PC-3 (cell line): ENCODE measurements at regions not wholly inside any gene's neighbourhood (a gene's known extent, or its start where the extent isn't known, plus 50 kb on each side); places are given as distances from the start of the nearest gene placed in this dataset.

Experiments
- ATAC-seq: fragments of 200-7000 bp; cut with Tn5 transposase; 2 replicates; pipeline ENCODE4 v1.9.1; 2020; ENCODE audit warnings: mild to moderate bottlenecking, moderate library complexity
- BruUV-seq: library from RNA; stranded (reverse); fragments of 400-500 nt; replicated peaks from 2 replicates; lab custom pipeline; 2021; lab: Mats Ljungman, UMichigan
- CTCF ChIA-PET: fragments of 300-600 bp; sonication (Branson Sonifier 250); formaldehyde crosslinking; loops from one replicate; lab custom pipeline; 2022; ENCODE audit warnings: antibody characterized with exemption; lab: Charles Lee
- POLR2A ChIA-PET: fragments of 300-600 bp; sonication (Branson Sonifier 250); formaldehyde crosslinking; loops from one replicate; lab custom pipeline; 2022; ENCODE audit warnings: antibody characterized with exemption; ENCODE audit not compliant: unreplicated experiment; lab: Charles Lee
- DNase-seq: peaks from one replicate; pipeline ENCODE4 v3.0.0-alpha.2; 2015
- H2AFZ ChIP-seq: fragments of 300-600 bp; sonication (generic); 2 replicates; pipeline ENCODE4 v1.6.0; 2016; ENCODE audit warnings: antibody characterized with exemption, low read length
- H3F3A ChIP-seq: fragments of 300-600 bp; sonication (generic); one replicate; pipeline ENCODE4 v1.6.0; 2017; ENCODE audit warnings: antibody characterized with exemption, low read length, control low read depth, mild to moderate bottlenecking; ENCODE audit not compliant: unreplicated experiment
- H3K27ac ChIP-seq: fragments of 300-600 bp; sonication (generic); 2 replicates; pipeline ENCODE4 v1.5.1; 2016; ENCODE audit warnings: mild to moderate bottlenecking, low read length
- H3K27me3 ChIP-seq: fragments of 300-600 bp; sonication (generic); 2 replicates; pipeline ENCODE4 v1.6.1; 2016; ENCODE audit warnings: low read length, mixed read lengths
- H3K36me3 ChIP-seq: fragments of 300-600 bp; sonication (generic); 2 replicates; pipeline ENCODE4 v1.6.1; 2016; ENCODE audit warnings: low read depth, mixed run types, low read length, mixed read lengths
- H3K4me1 ChIP-seq: fragments of 300-600 bp; sonication (generic); 2 replicates; pipeline ENCODE4 v1.5.1; 2016; ENCODE audit warnings: low read length; ENCODE audit not compliant: insufficient read depth
- H3K4me2 ChIP-seq: fragments of 300-600 bp; sonication (generic); 2 replicates; pipeline ENCODE4 v1.6.0; 2016; ENCODE audit warnings: low read length
- H3K4me3 ChIP-seq: fragments of 300-600 bp; sonication (generic); 2 replicates; pipeline ENCODE4 v1.5.1; 2016; ENCODE audit warnings: mild to moderate bottlenecking, low read length, mixed read lengths
- H3K79me2 ChIP-seq: fragments of 300-600 bp; sonication (generic); 2 replicates; pipeline ENCODE4 v1.6.1; 2017; ENCODE audit warnings: low read length, mixed read lengths
- H3K9ac ChIP-seq: fragments of 300-600 bp; sonication (generic); 2 replicates; pipeline ENCODE4 v1.6.0; 2016; ENCODE audit warnings: mild to moderate bottlenecking, low read length
- H3K9me2 ChIP-seq: fragments of 300-600 bp; sonication (generic); replicated peaks from 2 replicates; pipeline ENCODE4 v1.6.1; 2016; ENCODE audit warnings: mixed run types, low read length, mixed read lengths
- H3K9me3 ChIP-seq: fragments of 300-600 bp; sonication (generic); 2 replicates; pipeline ENCODE4 v1.6.1; 2016; ENCODE audit warnings: low read length, mixed read lengths
- H4K20me1 ChIP-seq: fragments of 300-600 bp; sonication (generic); 2 replicates; pipeline ENCODE4 v1.6.1; 2016; ENCODE audit warnings: low read length, mixed read lengths
- CTCF ChIP-seq: fragments of 300-600 bp; sonication (generic); conservative IDR thresholded peaks from 2 replicates; pipeline ENCODE4 v1.5.1; 2017; ENCODE audit warnings: antibody characterized with exemption, low read depth, mild to moderate bottlenecking, low read length
- EZH2 ChIP-seq: fragments of 300-600 bp; sonication (generic); IDR thresholded peaks from one replicate; pipeline ENCODE4 v1.6.1; 2017; ENCODE audit warnings: antibody characterized with exemption, mild to moderate bottlenecking, low read length; ENCODE audit not compliant: unreplicated experiment
- EZH2phosphoT487 ChIP-seq: fragments of 300-600 bp; sonication (generic); IDR thresholded peaks from 2 replicates; pipeline ENCODE4 v1.6.1; 2018; ENCODE audit warnings: mild to moderate bottlenecking, antibody characterized with exemption, low read length, borderline replicate concordance
- intact Hi-C: fragments of 100-400 bp; cut with micrococcal nuclease; formaldehyde crosslinking; loops from 2 replicates; pipeline ENCODE4 v1.9.0; 2023

DNA sequence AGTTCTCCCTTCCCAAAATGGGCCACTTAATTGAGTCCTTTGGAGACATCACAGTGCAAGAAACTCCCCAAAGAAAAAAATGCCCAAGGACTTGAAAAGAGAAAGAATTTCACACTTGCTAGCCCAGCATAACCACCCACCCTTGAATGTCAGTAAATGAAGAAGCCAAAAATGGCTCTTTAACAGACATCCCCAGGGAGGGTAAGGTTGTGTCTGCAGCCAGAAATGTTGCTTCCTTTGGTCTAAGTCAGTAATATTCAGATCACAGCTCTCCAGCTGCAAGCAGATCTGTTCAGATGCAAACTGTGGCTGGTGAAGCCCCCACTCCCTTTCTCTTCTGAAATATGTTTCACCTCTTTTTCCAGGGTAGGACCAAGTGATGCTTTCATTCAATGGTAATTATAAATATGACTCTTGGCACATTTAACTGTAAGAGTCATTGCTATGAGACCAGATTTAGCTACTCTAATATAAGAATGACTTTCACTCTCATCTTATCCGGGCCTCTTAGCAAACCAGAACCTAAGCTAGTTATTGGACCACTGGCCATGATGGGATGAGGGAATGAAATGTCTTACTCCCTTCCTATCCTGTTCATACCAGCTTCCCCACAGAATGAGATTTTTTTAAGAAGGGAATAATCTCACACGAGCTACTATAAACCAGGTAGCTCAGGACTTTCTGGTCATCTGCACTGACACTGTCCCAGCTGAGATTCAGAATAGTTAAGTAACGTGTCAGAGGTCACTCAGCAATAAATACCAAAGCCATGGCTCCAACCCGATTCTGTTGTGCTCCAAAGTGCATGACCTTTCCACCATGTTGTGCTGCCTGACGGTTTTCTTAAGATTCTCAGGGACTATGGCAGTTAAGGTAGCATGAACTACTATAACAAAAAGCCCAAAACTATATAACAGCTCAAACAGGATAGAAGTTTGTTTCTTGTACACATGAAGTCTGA, 234.1 kb downstream of the FOXO1 start:
- BruUV-seq = no TSS peak
- no peak overlapping the region for H3K4me3 ChIP-seq
- ATAC-seq (no peak), DNase-seq (no peak)
- H3F3A ChIP-seq = no peaks in the 10 kb centered on the region
- no peak for TF ChIP-seq CTCF
- TF ChIP-seq EZH2 = no peak
- TF ChIP-seq EZH2phosphoT487 = no peak
- H3K27ac ChIP-seq = no peak overlapping the region
- ChIA-PET POLR2A (no interaction called here), CTCF (no interaction called here)
- no peaks in the 10 kb centered on the region for H3K4me1 ChIP-seq
- no peak overlapping the region for H2AFZ ChIP-seq
- H4K20me1 ChIP-seq = no peaks in the 10 kb centered on the region
- H3K9ac ChIP-seq = no peak overlapping the region
- no peaks in the 10 kb centered on the region for H3K9me3 ChIP-seq
- H3K4me2 ChIP-seq = no peak overlapping the region
- H3K79me2 ChIP-seq = no peaks in the 10 kb centered on the region
- no peaks in the 10 kb centered on the region for H3K27me3 ChIP-seq
- H3K36me3 ChIP-seq = no peaks in the 10 kb centered on the region
- intact Hi-C loops = no loop called here
- H3K9me2 ChIP-seq = no peaks in the 10 kb centered on the region

DNA sequence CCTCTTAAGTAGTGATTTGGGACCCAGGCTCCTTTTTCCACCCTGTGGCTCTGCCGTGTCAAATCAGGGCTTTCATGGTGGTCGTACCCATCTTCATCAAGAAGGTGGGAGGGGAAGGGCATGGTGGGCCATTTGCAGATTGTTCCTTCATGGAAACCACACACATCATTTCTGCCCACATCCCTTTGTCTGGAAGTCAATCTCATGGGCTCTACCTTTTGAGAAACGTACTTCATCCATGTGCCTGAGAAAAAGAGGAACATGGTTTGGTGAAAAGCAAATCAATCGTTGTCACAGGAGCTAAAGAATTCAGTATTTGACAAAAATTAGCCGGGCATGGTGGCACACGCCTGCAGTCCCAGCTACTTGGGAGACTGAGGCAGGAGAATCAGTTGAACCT, 233.4 kb downstream of the FOXO1 start:
- Histone ChIP-seq H3F3A (no peaks in the 10 kb centered on the region), H3K27ac (no peak overlapping the region), H4K20me1 (no peaks in the 10 kb centered on the region), H3K4me3 (no peak overlapping the region), H3K4me1 (no peaks in the 10 kb centered on the region), H3K79me2 (no peaks in the 10 kb centered on the region), H3K27me3 (no peaks in the 10 kb centered on the region), H3K4me2 (no peak overlapping the region), H2AFZ (no peak overlapping the region), H3K9me2 (no peaks in the 10 kb centered on the region), H3K36me3 (no peaks in the 10 kb centered on the region), H3K9ac (no peak overlapping the region), H3K9me3 (no peaks in the 10 kb centered on the region)
- TF ChIP-seq CTCF (no peak), EZH2phosphoT487 (no peak), EZH2 (no peak)
- CTCF ChIA-PET = no interaction called here
- BruUV-seq = no TSS peak
- POLR2A ChIA-PET = no interaction called here
- DNase-seq (no peak), ATAC-seq (no peak)
- intact Hi-C loops = no loop called here

- Histone ChIP-seq H3K36me3 (no peaks in the 10 kb centered on the region), H3F3A (no peaks in the 10 kb centered on the region), H3K27ac (no peak overlapping the region), H3K9me2 (no peaks in the 10 kb centered on the region), H2AFZ (no peak overlapping the region), H3K79me2 (no peaks in the 10 kb centered on the region), H3K4me1 (no peaks in the 10 kb centered on the region), H3K27me3 (no peaks in the 10 kb centered on the region), H3K4me3 (no peak overlapping the region), H3K9ac (no peak overlapping the region), H3K9me3 (no peaks in the 10 kb centered on the region), H3K4me2 (no peak overlapping the region), H4K20me1 (no peaks in the 10 kb centered on the region)
- ATAC-seq = no peak
- no peak for TF ChIP-seq EZH2phosphoT487
- TF ChIP-seq CTCF = no peak
- no peak for TF ChIP-seq EZH2
- DNase-seq = no peak
- intact Hi-C loops = no loop called here
- POLR2A ChIA-PET = no interaction called here
- CTCF ChIA-PET = no interaction called here
- no TSS peak for BruUV-seq
Observed at GRCh38 chr13:40433577-40433976, 232.9 kb downstream of the FOXO1 start.
